Hindlimb muscle (tissue), 1 donor: ENCODE measurements at regions not wholly inside any gene's neighbourhood (a gene's known extent, or its start where the extent isn't known, plus 50 kb on each side); places are given as distances from the start of the nearest gene placed in this dataset.

ENCODE experiments used
- DNase-seq: peaks from one replicate; pipeline ENCODE4 v3.0.0-alpha.2; 2013

DNA sequence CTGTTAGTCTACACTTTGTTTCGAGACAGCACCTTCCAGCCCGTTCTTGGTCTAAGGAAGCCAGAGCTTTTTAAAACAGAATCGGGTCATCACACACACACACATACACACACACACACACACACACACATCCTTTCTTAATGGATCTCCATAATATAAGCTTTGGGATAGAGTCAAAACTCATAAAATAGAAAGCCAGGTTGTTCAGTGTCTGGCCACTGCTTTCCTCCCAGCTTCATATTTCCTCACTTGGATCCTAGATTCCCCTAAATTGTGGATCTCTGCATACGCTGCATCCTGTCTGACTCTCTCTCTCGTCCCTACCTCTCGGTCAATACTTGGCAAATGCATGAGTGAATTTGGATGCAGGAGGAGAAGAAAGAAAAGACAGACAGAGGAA lies 120.5 kb upstream of the SLC14A2 start:
- no peak for DNase-seq

DNA sequence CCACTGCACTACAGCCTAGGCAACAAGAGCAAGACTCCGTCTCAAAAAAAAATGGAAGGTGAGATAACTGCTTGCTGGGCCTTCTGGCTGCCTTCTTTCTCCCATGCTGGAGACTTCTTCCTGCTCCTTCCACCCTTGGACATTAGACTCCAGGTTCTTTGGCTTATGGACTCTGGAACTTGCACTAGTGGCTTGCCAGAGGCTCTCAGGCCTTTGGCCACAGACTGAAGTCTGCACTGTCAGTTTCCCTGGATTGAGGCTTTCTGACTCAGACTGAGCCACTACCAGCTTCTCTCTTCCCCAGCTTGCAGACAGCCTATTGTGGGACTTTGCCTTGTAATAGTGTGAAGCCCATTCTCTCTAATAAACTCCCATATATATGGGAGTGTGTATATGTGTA lies 118.5 kb upstream of the SLC14A2 start:
- DNase-seq = no peak

DNA sequence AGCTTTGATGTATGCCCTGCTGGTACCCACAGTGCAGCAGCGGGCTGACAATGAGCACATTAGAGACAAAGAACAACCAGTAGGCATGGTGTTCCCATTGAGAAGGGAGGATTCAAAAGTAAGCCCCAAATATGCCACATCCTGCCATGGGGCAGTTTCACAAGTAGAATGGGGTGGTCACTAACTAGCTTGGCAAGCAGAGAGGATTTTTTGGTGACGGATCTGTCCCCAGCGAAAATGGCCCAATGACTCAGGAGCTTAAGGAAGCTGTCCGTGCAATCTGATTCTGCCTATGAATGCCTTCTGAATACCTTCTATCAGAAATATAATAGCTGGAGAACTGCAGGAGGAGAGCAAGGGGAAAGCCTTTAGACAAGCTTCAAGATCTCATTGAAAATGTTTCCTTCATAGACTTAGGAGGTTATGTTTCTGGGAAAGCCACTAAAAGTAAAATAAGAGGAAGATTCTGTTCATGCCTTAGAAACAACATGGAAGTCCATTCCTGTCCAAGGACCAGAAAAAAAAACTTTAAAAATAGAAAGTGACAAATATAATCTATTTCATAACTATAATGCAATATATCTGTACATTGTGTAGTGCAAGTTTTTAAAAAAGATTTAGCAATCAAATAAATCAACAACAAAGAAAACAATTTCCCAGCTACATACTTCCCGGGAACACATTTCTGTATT lies 117.5 kb upstream of the SLC14A2 start:
- no peak for DNase-seq

DNA sequence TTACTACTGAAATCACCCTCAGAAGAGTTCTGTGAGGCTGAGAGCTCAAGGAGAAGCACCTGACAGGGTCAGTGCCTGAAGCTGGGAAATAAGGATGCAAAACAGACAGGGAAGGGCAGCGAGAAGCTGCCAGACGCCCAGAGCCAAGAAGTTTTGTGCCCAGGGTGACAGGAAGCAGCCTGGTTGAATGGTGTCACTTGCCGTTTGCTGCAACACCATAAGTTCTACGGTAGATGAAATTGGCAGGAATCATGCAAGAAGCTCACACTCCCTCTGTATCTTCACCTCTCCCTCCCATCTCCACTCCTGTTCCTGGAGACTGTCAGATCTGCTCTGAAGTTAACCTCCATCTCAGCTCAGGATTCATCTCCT lies 117.0 kb upstream of the SLC14A2 start:
- no peak for DNase-seq

DNA sequence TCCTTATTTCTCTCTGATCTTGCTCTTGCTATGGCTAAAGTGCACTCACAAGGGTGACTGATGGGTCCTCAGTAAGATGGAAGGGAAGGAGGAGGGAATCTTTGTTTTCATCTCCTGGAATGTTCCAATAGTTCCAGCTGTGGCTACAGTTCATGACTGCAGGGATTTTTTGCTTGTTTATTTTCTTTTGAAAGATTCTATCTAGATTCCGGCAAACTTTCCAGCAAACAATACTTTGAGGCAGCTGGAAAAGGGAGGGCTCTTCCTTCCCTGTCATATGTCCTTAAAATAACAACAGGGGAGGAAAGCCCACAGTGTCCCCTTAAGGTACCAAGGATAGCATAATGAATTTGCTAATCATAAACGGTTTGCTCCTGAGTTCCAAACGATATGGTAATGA lies 111.3 kb upstream of the SLC14A2 start:
- DNase-seq = no peak

DNA sequence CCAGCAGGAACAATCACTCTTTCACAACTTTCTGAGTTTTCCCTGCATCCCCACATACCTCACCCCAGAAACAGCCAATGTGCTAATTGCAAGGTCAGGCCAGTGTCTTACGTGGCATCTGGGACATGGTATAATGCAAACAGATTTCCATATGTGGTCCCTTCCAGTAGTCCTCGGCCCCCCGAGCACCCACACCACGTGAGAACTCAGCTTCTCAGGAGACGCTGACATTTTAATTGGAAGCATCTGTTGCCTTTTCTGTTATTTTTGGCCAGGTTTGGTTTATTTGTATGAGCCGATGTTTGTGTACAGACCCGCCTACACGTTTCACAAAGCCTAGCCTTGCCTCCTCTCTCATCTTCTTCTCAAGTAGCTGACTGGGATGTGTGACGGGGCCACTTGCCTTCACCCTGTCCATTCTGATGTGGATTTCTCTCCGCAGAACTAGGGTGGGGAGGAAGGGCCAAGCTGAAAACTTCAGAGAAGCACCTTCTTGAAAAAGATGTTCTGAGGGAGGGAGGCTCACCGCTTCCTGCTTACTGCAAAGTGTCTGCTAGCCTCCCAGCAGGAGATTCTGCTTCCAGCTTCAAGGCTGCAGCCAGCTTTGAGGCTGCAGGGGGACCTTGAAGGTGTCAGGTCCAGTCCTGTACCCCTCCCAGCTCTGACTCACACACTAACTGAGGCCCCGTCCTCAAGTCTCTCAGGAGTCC lies 109.6 kb upstream of the SLC14A2 start:
- DNase-seq = no peak

DNA sequence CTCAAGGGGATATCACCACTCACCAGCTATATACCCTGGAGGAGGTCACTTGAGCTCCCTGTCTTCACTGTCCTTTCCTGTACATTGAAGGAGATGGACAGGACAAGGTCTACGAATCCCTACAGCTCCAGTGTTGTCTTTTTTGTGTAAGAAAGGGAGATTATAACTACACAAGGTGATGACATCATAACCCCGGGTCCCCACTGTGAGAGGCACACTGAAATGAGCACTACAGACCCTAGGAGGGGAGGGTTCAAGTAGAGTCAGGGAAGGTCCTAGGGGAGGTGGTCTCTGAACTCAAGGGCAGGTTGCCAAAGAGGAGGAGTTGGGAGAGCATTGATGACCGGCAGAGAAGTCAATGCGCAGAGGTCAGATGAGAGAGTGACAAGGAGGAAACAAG lies 108.3 kb upstream of the SLC14A2 start:
- DNase-seq = no peak

DNA sequence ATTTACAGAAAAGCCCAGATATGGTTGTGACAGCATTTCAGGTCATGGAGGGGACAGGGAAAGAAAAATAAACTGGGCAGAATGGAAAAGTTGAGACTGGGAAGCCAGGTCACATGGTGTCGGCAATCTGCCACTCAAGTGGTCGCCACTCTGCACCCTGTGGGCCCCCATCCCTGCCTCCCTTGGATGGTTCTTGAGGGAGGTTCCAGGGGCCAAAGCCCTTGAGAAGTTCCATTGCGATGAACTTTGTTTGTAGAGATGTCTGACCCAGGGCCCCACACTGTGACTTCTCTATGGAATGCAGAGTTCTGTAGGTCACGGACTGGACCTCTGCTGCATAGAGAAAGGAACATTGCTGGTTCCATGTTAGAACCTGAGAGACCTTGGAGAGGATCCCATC lies 105.7 kb upstream of the SLC14A2 start:
- DNase-seq = no peak

DNA sequence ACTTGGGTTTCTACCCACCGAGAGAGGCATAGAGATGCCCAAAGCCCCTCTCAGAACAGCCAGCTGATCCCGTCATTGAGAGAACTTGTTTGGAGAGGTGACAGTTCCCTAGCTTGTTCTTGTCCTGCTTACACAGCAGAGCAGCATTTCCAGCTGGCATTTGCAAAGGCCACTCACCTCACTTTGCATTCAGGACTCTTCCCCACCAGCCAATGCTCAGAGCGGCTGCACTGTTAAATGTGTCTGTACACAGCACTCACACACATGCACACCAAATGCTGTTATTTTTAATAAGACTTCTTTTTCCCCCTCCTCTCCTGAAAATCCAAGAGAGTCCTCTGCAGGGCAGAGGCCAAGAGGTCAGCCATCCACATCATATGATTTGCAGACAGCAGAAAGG lies 104.6 kb upstream of the SLC14A2 start:
- DNase-seq = no peak

DNA sequence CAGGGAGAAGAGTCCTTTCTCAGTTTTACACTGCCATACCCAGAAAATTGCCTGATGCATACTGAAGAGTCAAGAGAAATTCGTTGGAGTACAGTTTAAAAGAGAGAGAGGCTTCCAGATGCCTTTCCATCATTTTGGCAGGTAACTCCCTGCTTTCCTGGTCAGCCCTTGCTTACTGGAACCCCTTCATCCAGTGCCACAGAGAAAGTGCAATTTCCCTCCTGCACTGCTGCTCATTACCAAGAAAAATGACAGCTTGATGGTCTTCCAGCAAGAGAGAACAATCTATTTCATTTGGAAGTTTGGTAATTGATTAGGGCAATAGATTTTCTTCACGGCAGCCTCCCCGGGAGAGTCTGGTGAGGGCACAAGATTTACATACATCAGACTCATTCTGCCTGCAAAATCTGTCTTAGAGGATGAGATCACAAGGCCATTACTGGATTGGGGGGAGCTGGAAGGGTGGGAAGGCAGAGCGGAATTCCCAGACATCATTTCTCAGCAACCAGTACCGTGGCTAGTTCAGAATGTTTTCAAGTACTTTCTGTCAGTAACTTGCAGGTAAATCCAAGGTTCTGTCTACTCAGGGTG lies 102.8 kb upstream of the SLC14A2 start:
- DNase-seq = no peak

DNA sequence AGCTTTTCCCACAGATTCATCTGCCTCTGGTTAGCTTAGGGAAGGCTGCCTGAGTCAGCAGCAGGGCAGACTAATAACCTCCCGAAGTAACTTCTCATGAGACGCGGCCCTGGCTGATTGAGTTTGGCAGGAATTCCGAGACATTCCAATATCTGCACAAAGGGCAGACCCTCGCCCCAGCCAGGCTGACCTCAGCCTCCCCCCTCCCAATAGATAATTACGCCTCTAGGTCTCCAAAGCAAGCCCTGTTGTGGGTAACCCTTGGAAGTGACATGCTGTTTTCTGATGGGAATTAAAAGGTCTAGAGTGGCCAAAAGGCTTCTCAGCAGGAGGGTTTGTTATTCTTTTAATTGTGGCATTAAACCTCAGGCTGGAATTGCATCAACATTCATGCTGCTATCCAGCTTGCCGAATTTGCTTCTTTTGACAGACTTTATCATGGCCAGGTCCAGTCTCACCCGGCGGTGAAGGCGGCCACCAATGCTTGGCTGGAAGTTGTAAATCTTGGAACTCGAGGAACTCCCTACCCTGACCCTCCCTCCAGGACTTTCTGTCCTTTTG lies 98.0 kb upstream of the SLC14A2 start:
- DNase-seq = no peak

DNA sequence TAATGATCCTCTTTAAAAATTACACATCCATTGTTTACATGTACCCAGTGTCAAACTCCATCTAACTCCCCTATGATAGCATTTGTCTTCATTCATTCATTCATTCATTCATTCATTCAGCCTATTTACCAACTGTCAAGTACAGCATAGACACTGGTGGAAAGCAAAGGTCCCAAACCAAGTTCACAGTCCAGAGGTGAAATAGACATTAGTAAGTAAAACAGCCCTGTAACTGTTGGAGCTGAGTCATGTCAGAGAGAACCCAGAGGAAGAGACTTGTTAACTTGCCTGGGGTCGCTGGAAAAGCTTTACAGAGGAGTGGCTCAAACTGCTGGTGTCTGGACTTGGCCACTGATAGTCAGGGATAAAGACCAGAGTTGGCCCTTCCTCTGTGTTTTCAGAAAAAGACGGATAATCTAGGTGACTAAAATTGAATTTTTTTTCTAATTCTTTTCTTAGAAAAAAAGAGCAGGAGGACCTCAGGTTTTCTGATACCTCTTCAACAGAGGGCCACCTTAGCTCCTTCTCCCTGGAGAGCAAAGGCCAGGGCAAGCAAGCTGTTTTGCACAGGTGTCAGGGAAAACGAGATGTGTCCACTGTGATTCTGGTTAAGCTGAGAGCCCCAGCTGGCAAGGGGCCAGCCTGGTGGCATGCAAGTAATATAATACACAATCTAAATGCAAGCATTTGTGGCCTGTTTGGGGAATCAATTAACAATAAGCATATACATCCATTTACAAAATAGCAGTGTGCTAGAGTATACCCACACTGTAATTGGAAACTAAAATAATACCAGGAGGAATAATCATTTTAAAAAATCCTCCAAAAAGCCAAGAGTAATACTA lies 96.7 kb upstream of the SLC14A2 start:
- DNase-seq = no peak

DNA sequence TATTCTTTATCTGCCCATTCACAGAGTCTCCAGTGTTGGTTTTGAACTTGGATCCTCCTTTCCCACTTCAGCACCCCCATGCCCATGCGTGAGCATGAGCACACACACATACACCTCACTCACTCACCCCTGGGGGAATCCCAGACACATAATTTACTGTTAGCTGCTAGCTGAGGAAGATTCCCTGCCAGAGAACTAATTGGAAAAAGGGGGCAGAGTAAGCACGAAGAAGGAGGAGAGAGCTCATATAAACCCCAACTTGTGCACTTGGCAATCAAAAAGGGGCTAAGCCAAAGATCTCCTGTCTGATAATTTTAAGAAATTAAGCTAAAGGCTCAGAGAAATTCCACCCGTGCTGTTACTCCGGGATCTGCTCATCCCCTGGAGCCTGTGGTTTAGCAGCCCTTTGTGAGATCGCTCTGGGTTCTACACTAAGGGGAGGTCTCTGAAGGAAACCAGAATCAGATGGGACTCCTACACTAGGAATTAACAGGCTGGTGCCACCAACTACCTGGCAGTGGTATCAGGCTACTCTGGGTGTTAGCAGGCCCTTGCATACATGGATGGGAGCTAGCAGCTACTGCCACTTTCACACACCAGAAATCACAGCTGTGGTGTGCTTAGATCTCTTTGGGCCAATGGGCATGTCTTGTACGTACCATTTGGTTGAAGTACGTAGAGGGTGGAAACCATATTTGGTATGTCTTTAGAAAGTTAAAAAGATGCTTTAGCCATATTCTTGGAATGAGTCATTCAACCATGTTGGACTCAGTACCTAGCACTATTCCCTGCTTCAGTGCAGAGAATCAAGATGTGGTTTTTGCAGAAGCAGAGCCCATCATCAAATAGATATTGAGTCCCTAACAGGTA lies 95.6 kb upstream of the SLC14A2 start:
- no peak for DNase-seq

DNA sequence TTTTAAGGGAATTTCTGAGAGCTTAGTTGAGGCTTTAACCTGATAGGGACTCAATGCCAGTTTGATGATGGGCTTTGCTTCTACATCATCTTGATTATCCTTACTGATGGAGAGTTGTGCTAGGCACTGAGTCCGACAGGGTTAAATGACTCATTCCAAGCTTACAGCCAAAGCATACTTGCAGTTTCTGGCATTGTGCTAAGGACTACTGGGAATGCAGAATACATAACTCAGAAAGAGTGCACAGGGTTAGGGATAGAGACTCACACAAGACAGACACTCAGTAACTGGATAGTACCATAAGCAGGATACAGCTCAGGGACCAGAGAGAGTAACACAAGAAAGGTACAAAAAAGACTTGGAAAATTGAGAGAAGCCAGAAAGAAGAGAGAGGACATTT lies 94.1 kb upstream of the SLC14A2 start:
- DNase-seq = no peak

DNA sequence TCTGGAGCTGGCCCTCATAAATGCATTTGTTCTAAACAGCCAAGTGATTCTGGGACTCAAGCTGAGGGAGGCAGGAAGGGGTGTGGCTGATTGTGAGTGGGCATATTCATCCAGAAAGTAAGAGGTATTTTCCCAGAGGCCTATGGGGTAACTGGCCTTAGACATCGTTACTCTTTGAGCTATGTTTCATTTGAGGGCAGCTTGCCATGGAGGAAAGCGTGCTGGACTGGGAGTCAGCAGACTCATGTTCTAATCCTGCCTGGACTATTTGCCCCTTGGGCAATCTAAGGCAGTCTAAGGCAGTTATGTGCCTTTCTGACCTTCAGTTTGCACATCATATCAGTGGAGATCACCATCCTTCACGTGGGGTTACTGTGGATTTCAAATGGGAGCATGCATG lies 93.5 kb upstream of the SLC14A2 start:
- DNase-seq = no peak

DNA sequence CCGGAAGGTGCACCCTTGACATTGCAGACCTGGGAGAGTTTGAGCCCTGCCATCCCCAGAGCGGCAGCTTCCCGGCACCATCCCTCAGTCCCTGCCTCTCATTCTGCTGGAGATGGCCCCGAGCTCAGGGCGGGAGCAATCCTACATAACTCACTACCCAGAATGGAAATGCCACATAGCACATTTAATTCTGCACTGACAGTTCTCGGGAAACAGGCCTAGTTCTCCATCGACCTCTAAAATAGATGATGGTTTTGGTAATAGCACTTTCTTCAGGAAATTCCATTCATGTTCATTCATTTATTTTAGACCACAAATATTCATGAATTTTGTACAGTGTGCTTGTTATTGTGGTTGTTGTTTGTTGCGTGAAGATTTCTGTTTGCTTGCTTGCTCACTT lies 92.9 kb upstream of the SLC14A2 start:
- DNase-seq = no peak

DNA sequence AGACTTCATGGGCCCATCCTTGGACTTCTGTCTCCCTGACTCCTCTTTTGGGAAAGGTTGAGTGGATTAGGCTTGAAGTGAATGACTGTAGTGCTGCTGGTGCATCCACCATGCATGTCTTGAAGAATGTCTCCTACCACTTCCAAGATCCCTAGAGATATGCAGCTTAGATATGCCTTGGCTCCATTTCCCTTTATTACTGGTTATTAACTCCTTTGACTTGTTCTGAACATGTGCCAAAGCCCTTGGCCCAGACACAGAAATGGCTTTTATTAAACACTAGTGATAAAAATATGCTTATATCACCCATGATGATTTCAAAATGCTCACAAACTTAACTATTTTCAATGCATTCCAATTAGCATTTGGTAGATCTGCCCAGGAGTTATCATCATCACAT lies 90.0 kb upstream of the SLC14A2 start:
- no peak for DNase-seq

DNA sequence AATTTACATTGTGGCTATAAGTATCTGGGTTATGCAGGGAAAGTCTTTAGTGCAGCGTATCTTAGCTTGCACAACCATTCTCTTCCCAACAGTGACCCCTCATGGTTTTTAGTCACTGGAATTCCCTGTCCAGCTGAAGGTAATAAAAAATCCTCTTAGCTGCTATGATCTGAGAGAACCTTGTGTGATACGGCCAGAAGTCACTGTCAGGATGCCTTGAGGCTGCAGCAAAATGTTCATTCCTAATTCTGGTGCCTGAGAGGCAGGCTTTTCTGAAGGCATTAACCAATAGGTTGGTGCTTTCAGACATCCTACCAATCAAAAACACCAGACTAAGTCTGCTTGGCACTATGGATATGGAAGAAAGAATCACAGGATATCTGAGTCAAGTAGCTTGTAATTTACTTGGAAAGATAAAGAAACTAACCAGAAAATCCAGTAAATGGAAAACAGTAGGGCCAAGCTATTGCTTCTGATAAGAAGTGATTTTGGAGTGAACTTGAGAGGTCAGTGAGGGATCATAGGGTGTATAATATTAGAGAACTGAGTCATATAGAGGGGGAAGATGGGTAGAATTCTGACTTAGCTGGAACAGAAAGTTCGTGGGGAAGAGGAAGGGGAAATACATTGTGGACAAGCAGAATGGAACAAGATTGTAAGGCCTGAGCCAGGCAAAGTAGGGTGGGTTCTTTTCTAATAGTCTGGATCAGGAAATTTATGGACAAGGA lies 89.0 kb upstream of the SLC14A2 start:
- DNase-seq = peak; percentile 63

DNA sequence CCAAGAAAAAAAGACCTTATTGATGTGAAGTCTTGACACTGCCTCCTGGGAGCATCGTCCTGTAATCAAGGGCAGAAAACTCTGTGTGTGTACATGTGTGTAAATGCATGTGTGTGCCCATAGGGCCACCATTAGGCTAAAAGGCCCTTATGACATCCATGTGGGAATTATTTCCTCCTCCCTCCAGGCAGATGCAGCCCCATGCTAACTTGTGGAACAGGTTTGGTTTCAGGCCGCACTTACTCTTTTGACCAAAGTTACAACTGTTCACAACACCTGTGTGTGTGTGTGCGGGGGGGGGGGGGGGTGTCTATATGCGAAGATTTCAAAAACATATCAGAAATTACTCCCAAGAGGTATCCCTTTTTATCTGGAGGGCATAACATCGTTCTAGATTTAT lies 87.4 kb upstream of the SLC14A2 start:
- no peak for DNase-seq

DNA sequence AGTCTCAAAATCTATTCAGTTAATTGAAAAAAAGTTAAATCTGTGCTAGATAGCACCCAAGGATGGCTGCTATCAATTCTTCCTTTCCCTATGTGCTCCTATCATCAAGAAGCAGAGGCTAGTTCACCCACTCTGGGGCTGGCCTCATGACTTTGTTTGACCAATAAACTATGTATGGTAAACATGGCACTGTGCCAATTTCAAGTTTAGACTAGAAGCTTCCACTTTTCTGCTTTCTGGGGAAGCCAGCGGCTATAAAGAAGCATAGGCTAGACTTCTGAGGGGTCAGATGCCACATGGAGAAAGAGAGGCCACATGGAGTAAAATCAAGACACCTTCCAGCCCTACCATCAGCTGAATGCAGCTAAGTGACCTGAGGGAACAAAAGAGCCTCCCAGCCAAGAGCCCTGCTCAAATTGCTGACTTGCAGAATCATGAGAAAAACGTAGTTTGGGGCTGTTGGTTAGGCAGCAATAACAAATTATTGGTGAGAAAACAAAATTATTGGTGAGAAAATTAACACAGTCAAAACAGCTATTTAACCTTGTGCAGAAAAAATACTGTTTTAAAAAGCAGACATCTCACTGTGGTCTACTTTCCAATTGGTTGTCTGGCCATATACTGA lies 86.5 kb upstream of the SLC14A2 start:
- no peak for DNase-seq

DNA sequence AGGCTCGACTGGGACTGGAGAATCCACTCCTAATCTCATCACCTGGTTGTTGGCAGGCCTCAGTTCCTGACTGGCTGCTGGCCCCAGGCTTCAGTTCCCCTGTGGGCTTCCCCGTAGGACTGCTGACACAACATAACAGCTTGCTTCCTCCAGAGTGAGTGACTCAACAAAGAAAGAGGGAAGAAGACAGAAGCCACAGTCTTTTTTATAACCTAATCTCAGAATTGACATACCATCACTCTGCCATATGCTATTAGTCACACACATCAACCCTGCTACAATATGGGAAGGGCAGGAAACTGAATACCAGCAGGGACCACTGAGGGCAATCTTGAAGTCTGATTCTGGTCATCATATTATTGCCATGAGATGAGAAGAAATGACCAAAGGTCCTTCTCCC lies 76.8 kb upstream of the SLC14A2 start:
- DNase-seq = no peak
